Stimulated activated naive CD8-positive, alpha-beta T cell treated with anti-CD3 and anti-CD28 coated beads, Interleukin-15, amount 100 ng/mL, for 72 hours (primary cell): ENCODE measurements at regions not wholly inside any gene's neighbourhood (a gene's known extent, or its start where the extent isn't known, plus 50 kb on each side); places are given as distances from the start of the nearest gene placed in this dataset.
"Not testable (repeated sequence)": the region's sequence is repeated elsewhere in the genome, so short reads cannot be mapped to it uniquely, and the experiment has no call there.

Source experiments
- ATAC-seq: fragments of 150-1000 bp; cut with Tn5 transposase; 2 replicates; pipeline ENCODE4 v1.10.0; 2021; ENCODE audit warnings: mild to moderate bottlenecking, moderate library complexity
- DNase-seq, 2 donors: peaks; one replicate each; pipeline ENCODE4 v3.0.0; 2021 to 2022
- H3K27ac Mint-ChIP-seq, 2 donors: one replicate each; pipeline ENCODE4 v1.8.0; 2022; ENCODE audit warnings: mild to moderate bottlenecking in 2 of 2, mixed read lengths in 2 of 2, moderate library complexity in 2 of 2
- H3K27me3 Mint-ChIP-seq: one replicate; pipeline ENCODE4 v1.8.0; 2022; ENCODE audit warnings: mixed read lengths
- H3K4me1 Mint-ChIP-seq: one replicate; pipeline ENCODE4 v1.8.0; 2022; ENCODE audit warnings: mild to moderate bottlenecking, mixed read lengths
- H3K4me3 Mint-ChIP-seq, 2 donors: one replicate each; pipeline ENCODE4 v1.8.0; 2022; ENCODE audit warnings: mild to moderate bottlenecking in 2 of 2, mixed read lengths in 2 of 2, moderate library complexity in 1 of 2
- H3K9me3 Mint-ChIP-seq, 2 donors: one replicate each; pipeline ENCODE4 v1.8.0; 2022; ENCODE audit warnings: mixed read lengths in 2 of 2

DNA sequence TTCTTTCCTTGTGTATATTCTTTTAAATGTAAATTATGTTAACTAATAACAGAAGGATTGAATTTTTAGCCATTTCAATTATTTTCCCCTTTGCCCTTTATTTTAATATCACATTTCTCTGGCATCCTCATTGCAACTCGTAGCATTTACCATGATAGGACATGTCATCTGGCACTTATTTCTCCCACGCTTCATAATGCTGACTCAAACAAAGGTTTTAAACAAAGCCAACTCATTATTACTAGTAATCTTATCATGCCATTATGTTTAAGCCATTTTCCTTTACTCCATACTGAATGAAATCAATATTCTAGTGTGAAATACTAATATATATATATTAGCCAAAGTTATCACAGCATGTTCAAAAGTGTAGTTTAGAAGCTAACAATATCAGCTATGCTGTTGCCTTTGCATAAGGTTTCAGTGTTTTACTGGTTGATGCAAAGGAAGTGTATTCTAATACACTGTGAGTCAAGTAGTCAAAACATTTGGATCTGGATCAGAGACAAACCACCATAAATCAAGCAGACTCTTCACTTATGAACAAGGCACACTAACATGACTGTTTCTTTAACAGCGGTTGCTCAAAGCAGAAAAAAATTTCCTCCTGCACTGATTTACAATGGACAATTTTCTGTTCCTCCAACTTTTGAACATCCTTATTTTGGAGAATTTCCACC lies 281.6 kb downstream of the SLC7A11 start:
- ATAC-seq (no peak), DNase-seq (no peak)
- no peak overlapping the region for H3K4me3 Mint-ChIP-seq
- H3K4me1 Mint-ChIP-seq: no peaks in the 10 kb centered on the region
- no peaks in the 10 kb centered on the region for H3K27me3 Mint-ChIP-seq
- H3K27ac Mint-ChIP-seq: no peak overlapping the region
- H3K9me3 Mint-ChIP-seq: peaks cover 0 to 5% of the 10 kb centered on the region in 2 donors

DNA sequence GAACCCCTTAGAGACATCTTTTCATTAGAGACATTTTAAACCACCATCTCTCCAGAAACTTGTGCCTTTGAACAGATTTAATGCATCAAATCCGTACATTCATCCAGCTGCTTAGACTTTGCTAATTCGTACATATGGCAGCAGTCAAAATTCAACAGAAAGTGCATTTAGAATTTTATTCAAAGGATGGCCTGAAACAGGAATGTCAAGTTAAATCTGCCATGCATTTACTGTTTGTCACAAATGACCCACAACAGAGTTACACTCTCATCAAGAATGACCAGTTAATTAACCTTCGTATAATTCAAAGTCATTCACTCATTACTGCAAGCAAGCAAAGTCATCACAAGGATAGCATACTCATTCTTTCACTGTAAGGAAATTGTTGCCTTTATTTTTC lies 284.3 kb downstream of the SLC7A11 start:
- peaks cover 5 to 8% of the 10 kb centered on the region in 2 donors for H3K9me3 Mint-ChIP-seq
- H3K4me3 Mint-ChIP-seq: no peak overlapping the region
- no peaks in the 10 kb centered on the region for H3K4me1 Mint-ChIP-seq
- no peak overlapping the region for H3K27ac Mint-ChIP-seq
- no peaks in the 10 kb centered on the region for H3K27me3 Mint-ChIP-seq
- ATAC-seq: no peak
- no peak for DNase-seq

DNA sequence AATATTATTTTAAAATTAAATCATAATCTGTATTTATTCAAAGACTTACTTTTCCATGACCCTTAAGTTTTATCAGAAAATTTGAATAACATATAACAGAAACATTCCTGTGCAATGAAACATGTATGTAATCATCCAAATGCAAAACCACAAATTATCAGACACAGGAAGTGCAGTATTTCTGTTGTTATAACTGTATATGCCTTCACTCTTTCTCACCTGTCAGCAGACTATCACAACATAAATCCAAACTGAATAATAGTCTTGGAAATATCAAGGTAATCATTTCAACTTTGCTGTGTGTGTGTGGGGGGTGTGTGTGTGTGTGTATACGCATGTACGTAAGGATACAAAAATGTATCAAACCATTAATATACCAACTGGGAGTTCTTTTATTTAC lies 285.9 kb downstream of the SLC7A11 start:
- Mint-ChIP-seq H3K4me1 (no peaks in the 10 kb centered on the region), H3K27me3 (no peaks in the 10 kb centered on the region), H3K4me3 (no peak overlapping the region), H3K9me3 (peaks cover 5 to 8% of the 10 kb centered on the region in 2 donors), H3K27ac (no peak overlapping the region)
- ATAC-seq: no peak
- no peak for DNase-seq

GRCh38 chr4:137955595-137955994 lies 286.6 kb downstream of the SLC7A11 start:
- Mint-ChIP-seq H3K27me3 (no peaks in the 10 kb centered on the region), H3K4me1 (no peaks in the 10 kb centered on the region), H3K27ac (no peak overlapping the region), H3K9me3 (peaks cover 5 to 8% of the 10 kb centered on the region in 2 donors), H3K4me3 (no peak overlapping the region)
- DNase-seq: no peak
- no peak for ATAC-seq

DNA sequence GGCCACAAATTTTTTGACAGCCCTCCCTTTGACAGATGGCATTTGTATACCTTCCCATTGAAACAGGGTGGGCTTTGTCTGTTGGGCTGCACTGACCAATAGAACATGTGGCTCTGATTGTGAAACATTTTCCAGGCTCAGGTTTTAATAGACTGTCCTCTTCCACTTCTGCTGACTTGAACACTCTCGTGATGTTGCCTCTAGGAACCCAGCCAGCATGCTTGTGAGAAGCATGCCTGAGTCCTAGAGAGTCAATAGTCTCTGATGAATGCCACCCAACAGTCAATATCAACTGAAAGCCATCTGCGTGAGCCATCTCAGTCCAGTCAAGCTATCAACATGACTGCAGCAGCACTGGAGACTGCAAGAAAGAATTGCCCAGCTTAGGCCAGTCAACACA lies 290.0 kb downstream of the SLC7A11 start:
- Mint-ChIP-seq H3K27ac (no peak overlapping the region), H3K9me3 (peaks cover 11 to 16% of the 10 kb centered on the region in 2 donors), H3K4me1 (no peaks in the 10 kb centered on the region), H3K27me3 (no peaks in the 10 kb centered on the region), H3K4me3 (no peak overlapping the region)
- no peak for ATAC-seq
- no peak for DNase-seq

DNA sequence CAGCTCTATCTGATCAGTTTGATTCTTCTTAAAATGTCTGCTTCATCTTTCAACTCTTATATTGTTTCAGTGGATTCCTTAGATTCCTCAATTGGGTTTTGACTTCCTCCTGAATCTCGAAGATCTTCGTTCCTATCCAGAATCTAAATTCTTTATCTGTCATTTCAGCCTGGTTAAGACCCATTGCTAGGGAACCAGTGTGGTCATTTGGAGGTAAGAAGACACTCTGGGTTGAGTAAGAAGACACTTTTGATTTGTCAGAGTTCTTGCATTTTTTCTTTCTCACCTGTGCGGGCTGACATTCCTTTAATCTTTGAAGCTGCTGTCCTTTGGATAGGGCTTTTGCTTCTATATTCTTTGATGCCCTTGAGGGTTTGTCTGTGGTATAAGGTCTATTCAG lies 291.9 kb downstream of the SLC7A11 start:
- H3K9me3 Mint-ChIP-seq: peaks cover 11 to 16% of the 10 kb centered on the region in 2 donors
- no peaks in the 10 kb centered on the region for H3K4me1 Mint-ChIP-seq
- H3K4me3 Mint-ChIP-seq: no peak overlapping the region
- no peak overlapping the region for H3K27ac Mint-ChIP-seq
- ATAC-seq: no peak
- no peaks in the 10 kb centered on the region for H3K27me3 Mint-ChIP-seq
- no peak for DNase-seq

DNA sequence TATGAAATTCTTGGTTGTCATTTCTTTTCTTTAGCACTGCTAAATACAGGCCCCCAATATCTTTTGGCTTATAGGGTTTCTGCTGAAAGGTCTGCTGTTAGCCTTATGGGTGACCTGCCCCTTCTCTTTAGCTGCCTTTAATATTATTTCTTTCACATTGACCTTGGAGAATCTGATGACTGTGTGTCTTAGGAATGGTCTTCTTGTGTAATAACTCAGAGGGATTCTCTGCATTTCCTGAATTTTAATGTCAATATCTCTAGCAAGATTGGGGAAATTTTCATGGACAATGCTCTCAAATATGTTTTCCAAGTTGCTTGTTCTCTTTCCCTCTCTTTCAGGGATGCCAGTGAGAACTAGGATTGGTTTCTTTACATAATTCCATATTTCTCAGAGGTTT lies 292.4 kb downstream of the SLC7A11 start:
- peaks cover 11 to 16% of the 10 kb centered on the region in 2 donors for H3K9me3 Mint-ChIP-seq
- no peak overlapping the region for H3K4me3 Mint-ChIP-seq
- H3K27me3 Mint-ChIP-seq: no peaks in the 10 kb centered on the region
- H3K4me1 Mint-ChIP-seq: no peaks in the 10 kb centered on the region
- H3K27ac Mint-ChIP-seq: no peak overlapping the region
- DNase-seq: no peak
- ATAC-seq: no peak

DNA sequence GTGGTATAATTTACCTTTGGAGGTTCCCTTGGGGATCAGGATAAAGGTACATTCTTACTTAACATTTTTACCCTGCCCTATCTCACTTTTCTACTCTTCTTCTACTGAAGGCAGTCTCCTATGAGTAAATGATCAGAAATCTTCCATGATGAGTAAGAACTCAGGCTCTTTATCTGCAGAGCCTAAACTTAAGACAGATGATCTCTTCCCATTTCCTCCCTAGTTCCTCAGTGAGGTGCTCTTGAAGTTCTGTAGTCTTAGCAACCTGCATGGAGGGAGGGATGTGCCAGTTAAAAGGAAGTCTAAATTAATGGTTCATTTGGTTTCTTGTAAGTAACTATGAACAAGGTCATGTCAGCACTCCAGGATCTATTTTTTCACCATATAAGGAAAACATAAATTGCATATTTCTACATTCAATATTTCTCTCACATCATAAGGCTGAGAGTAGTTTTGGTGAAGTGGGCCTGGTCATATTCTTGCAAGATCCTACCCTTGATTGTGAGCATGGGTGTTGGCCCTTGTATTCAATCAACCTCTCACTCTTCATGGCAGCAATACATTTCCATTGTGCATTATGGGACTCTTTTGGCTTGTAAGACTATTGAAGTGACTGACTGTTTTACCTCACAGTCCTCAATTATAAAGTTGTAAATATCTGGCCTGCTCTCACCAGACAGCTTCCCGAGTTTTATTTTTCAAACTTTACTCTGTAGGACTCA lies 295.5 kb downstream of the SLC7A11 start:
- no peak for DNase-seq
- no peaks in the 10 kb centered on the region for H3K4me1 Mint-ChIP-seq
- ATAC-seq: no peak
- H3K4me3 Mint-ChIP-seq: no peak overlapping the region
- H3K27me3 Mint-ChIP-seq: no peaks in the 10 kb centered on the region
- no peak overlapping the region for H3K27ac Mint-ChIP-seq
- peaks cover 8 to 10% of the 10 kb centered on the region in 2 donors for H3K9me3 Mint-ChIP-seq

DNA sequence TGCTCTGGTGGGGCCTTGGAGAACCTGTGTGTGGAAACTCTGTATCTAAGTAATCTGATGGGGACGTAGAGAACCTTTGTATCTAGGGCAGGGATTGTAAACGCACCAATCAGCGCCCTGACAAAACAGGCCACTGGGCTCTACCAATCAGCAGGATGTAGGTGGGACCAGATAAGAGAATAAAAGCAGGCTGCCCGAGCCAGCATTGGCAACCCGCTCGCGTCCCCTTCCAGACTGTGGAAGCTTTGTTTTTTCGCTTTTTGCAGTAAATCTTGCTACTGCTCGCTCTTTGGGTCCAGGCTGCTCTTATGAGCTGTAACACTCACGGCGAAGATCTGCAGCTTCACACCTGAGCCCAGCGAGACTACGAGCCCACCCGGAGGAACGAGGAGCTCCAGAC lies 299.3 kb downstream of the SLC7A11 start:
- not testable (repeated sequence) for H3K9me3 Mint-ChIP-seq, H3K27me3 Mint-ChIP-seq, H3K4me1 Mint-ChIP-seq, ATAC-seq, H3K4me3 Mint-ChIP-seq, H3K27ac Mint-ChIP-seq, DNase-seq

GRCh38 chr4:137942015-137942515 lies 300.1 kb downstream of the SLC7A11 start:
- DNase-seq, H3K27me3 Mint-ChIP-seq, H3K4me1 Mint-ChIP-seq, H3K9me3 Mint-ChIP-seq, H3K27ac Mint-ChIP-seq, ATAC-seq, H3K4me3 Mint-ChIP-seq: not testable (repeated sequence)

- no peak overlapping the region for H3K27ac Mint-ChIP-seq
- H3K4me3 Mint-ChIP-seq: no peak overlapping the region
- DNase-seq (no peak), ATAC-seq (no peak)
- H3K4me1 Mint-ChIP-seq: no peaks in the 10 kb centered on the region
- no peaks in the 10 kb centered on the region for H3K27me3 Mint-ChIP-seq
- no peaks in the 10 kb centered on the region for H3K9me3 Mint-ChIP-seq
Measured at GRCh38 chr4:137934911-137935310, 307.2 kb downstream of the SLC7A11 start.

- Mint-ChIP-seq H3K4me1 (no peaks in the 10 kb centered on the region), H3K4me3 (no peak overlapping the region), H3K27ac (no peak overlapping the region), H3K9me3 (no peaks in the 10 kb centered on the region), H3K27me3 (no peaks in the 10 kb centered on the region)
- ATAC-seq (no peak), DNase-seq (no peak)
Measured at GRCh38 chr4:137934046-137934445, 308.1 kb downstream of the SLC7A11 start.

DNA sequence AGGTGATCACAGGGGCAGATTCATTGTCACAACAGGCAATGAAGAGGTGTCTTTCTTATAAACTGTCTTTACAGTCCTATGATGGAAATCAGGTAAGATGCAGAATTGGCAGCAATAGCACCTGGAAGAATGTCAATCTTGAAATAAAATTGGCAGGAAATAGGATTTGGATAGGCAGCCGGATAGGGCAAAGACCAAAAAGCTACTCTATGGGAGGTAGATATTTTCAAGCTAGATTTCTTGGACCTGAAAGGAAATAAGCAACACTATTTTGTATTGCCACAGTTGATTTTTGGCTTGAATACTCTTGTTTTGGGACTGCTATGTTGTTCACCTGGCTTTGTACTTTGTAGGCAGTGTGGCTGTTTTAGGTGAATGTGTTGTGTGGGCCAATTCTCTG lies 314.2 kb downstream of the SLC7A11 start:
- no peak overlapping the region for H3K27ac Mint-ChIP-seq
- no peaks in the 10 kb centered on the region for H3K4me1 Mint-ChIP-seq
- ATAC-seq (no peak), DNase-seq (no peak)
- H3K27me3 Mint-ChIP-seq: no peaks in the 10 kb centered on the region
- no peak overlapping the region for H3K4me3 Mint-ChIP-seq
- H3K9me3 Mint-ChIP-seq: no peaks in the 10 kb centered on the region

GRCh38 chr4:137923494-137923893 lies 318.7 kb downstream of the SLC7A11 start:
- DNase-seq (no peak), ATAC-seq (no peak)
- Mint-ChIP-seq H3K4me3 (no peak overlapping the region), H3K27me3 (no peaks in the 10 kb centered on the region), H3K9me3 (no peaks in the 10 kb centered on the region), H3K27ac (no peak overlapping the region), H3K4me1 (no peaks in the 10 kb centered on the region)

DNA sequence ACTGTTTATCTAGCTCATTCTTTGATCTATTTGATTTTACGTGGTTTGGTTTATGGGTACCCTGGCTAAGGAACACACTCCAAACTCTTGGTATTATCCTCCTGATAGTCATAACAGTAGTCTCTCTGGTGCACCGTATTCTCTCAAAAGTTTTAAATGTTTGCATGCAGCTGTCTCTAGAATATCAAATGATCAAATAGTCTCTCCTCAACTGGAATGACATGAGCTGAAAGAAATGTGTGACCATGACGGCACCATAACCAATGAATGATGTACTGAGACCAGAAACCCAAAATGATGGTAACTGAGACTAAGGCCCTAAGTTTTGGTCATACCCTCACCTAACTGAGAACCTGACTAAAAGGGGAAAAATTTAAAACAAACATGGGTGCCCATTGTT lies 319.4 kb downstream of the SLC7A11 start:
- H3K4me3 Mint-ChIP-seq: no peak overlapping the region
- H3K27me3 Mint-ChIP-seq: no peaks in the 10 kb centered on the region
- H3K27ac Mint-ChIP-seq: no peak overlapping the region
- ATAC-seq: no peak
- no peaks in the 10 kb centered on the region for H3K4me1 Mint-ChIP-seq
- DNase-seq: no peak
- H3K9me3 Mint-ChIP-seq: no peaks in the 10 kb centered on the region

DNA sequence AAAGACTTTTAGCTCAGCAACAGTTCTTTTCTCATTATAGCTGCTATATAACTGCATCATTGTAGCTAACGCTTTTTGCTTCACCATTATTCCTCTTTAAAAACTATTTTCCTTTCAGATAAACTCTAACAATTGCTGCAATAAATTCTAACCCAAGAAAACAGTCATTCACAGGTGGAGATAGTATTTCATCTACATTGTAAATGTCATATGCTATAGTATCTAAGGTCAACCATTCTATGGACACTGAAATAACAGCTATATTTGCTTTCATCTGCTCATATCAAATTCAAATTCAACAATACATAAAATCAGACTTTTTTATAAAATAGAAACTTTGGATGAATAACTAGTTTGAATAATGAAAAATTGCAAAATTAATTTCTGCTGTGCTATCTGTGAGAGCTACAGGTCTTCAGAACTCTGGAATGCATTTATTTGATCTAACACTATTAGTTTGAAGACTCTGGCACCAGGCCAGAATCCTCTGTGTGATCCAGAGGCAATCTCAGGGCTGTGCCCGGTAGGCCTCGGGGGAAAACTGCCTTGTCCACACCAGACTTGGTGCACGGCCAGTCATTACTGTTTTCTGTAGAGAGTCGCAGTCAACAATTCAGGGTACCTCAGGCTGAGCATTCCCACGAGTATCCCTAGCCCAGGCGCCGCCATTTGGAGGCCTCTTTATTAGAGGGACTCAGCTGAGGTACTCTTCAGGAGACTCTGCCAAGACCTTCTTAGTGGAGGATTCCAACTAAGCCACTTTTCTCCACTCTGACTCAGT lies 332.4 kb downstream of the SLC7A11 start:
- no peak overlapping the region for H3K4me3 Mint-ChIP-seq
- no peaks in the 10 kb centered on the region for H3K27me3 Mint-ChIP-seq
- no peak for ATAC-seq
- H3K9me3 Mint-ChIP-seq: peaks cover 0 to 6% of the 10 kb centered on the region in 2 donors
- no peak overlapping the region for H3K27ac Mint-ChIP-seq
- no peak for DNase-seq
- H3K4me1 Mint-ChIP-seq: no peaks in the 10 kb centered on the region
